T-cell (primary cell): ENCODE measurements at regions not wholly inside any gene's neighbourhood (a gene's known extent, or its start where the extent isn't known, plus 50 kb on each side); places are given as distances from the start of the nearest gene placed in this dataset.

Source experiments
- ATAC-seq, 4 experiments: fragments of 200-7000 bp in 3 of 4; fragments of 150-1000 bp in 1 of 4; cut with Tn5 transposase; replicated peaks in 1 of 4; 1 replicate in 3 of 4; 2 replicates in 1 of 4; pipeline ENCODE4 v1.10.0; 2021; ENCODE audit warnings: moderate library complexity in 3 of 4, mild to moderate bottlenecking in 2 of 4, moderate number of reproducible peaks in 1 of 4
- CTCF ChIA-PET, 2 donors: fragments of 300-600 bp; sonication (Branson Sonifier 250); formaldehyde crosslinking; loops; one replicate each; lab custom pipeline; 2022; ENCODE audit warnings: antibody characterized with exemption in 2 of 2; lab: Charles Lee
- POLR2A ChIA-PET, 2 donors: fragments of 300-600 bp; sonication (Branson Sonifier 250); formaldehyde crosslinking; loops; one replicate each; lab custom pipeline; 2022; ENCODE audit warnings: antibody characterized with exemption in 2 of 2; lab: Charles Lee
- DNase-seq, 35 experiments: peaks; one replicate each; pipeline versions ENCODE4 v3.0.0 to v3.0.0-alpha.2; 2013 to 2023
- H3K27ac ChIP-seq: one replicate; pipeline ENCODE4 v1.5.1; 2013; ENCODE audit warnings: low read length
- H3K27me3 ChIP-seq, 2 experiments: replicated peaks in 1 of 2; 1 replicate in 1 of 2; 2 replicates in 1 of 2; pipeline versions ENCODE4 v1.6.1 to v1.7.0; 2013; ENCODE audit warnings: low read length in 1 of 2, mixed read lengths in 1 of 2; ENCODE audit not compliant: control insufficient read depth in 2 of 2, insufficient read depth in 2 of 2; ENCODE audit errors: extremely low read depth in 1 of 2
- H3K36me3 ChIP-seq, 2 donors: 1 replicate in 1 of 2; 2 replicates in 1 of 2; pipeline versions ENCODE4 v1.6.1 to v1.7.0; 2013; ENCODE audit warnings: low read length in 1 of 2; ENCODE audit not compliant: control insufficient read depth in 2 of 2, insufficient read depth in 1 of 2; ENCODE audit errors: extremely low read depth in 1 of 2
- H3K4me1 ChIP-seq, 2 experiments: 1 replicate in 1 of 2; 2 replicates in 1 of 2; pipeline versions ENCODE4 v1.6.1 to v1.7.0; 2013; ENCODE audit warnings: low read length in 2 of 2, mixed read lengths in 1 of 2; ENCODE audit not compliant: insufficient read depth in 2 of 2, control insufficient read depth in 1 of 2; ENCODE audit errors: extremely low read depth in 1 of 2
- H3K4me3 ChIP-seq, 2 donors: 1 replicate in 1 of 2; 2 replicates in 1 of 2; pipeline versions ENCODE4 v1.5.1 to v1.7.0; 2013; ENCODE audit warnings: mild to moderate bottlenecking in 2 of 2, low read length in 1 of 2, moderate library complexity in 1 of 2; ENCODE audit not compliant: control insufficient read depth in 1 of 2; ENCODE audit errors: extremely low read depth in 1 of 2
- H3K9me3 ChIP-seq: 2 replicates; pipeline ENCODE4 v1.7.0; 2013
- H3K27ac Mint-ChIP-seq, 2 donors: one replicate each; pipeline ENCODE4 v1.8.0; 2020 to 2021; ENCODE audit warnings: mild to moderate bottlenecking in 2 of 2, mixed read lengths in 2 of 2
- H3K27me3 Mint-ChIP-seq, 2 donors: one replicate each; pipeline ENCODE4 v1.8.0; 2021 to 2022; ENCODE audit warnings: mixed read lengths in 2 of 2
- H3K36me3 Mint-ChIP-seq: one replicate; pipeline ENCODE4 v1.8.0; 2021; ENCODE audit warnings: mixed read lengths
- H3K4me1 Mint-ChIP-seq, 3 donors: one replicate each; pipeline ENCODE4 v1.8.0; 2020 to 2022; ENCODE audit warnings: mixed read lengths in 3 of 3, mild to moderate bottlenecking in 1 of 3
- H3K4me3 Mint-ChIP-seq, 3 donors: one replicate each; pipeline ENCODE4 v1.8.0; 2020 to 2022; ENCODE audit warnings: mild to moderate bottlenecking in 3 of 3, mixed read lengths in 3 of 3, moderate library complexity in 3 of 3
- H3K9me3 Mint-ChIP-seq, 3 donors: one replicate each; pipeline ENCODE4 v1.8.0; 2020 to 2022; ENCODE audit warnings: mixed read lengths in 3 of 3
- WGBS: methylation state at CpG from one replicate; pipeline ENCODE4 v1.1.5; 2013; ENCODE audit warnings: missing lambda C conversion rate; ENCODE audit not compliant: insufficient coverage; 5-methylcytosine and 5-hydroxymethylcytosine counted together

DNA sequence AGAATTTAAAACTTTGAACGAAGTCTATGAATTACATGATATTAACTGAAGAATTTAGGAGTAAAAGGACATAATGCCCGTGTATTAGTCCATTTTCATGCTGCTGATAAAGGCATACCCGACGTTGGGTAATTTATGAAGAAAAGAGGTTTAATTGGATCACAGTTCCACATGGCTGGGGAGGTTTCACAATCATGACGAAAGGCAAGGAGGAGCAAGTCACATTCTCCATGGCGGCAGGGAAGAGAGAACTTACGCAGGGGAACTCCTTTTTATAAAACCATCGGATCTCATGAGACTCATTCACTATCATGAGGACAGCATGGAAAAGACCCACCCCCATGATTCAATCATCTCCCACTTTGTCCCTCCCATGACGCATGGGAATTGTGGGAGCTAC, 210.6 kb downstream of the CD83 start:
- no peak for ATAC-seq
- no peaks in the 10 kb centered on the region for H3K9me3 Mint-ChIP-seq
- no peaks in the 10 kb centered on the region for H3K36me3 ChIP-seq
- DNase-seq = no peak
- WGBS = 95% methylated on average over 5 of the region's 9 CpGs
- ChIA-PET CTCF (interaction anchor here in 1 of 2 donors (0.5 kb wide), 1 partner anchor 878 kb away, joined by 4 read pairs; no protein-coding TSS in a partner anchor), POLR2A (no interaction called here)
- no peaks in the 10 kb centered on the region for H3K27me3 Mint-ChIP-seq
- H3K4me1 ChIP-seq = no peaks in the 10 kb centered on the region
- H3K36me3 Mint-ChIP-seq = no peaks in the 10 kb centered on the region
- H3K4me1 Mint-ChIP-seq = peaks cover 2 to 5% (median 4%) of the 10 kb centered on the region in 3 donors
- H3K27ac ChIP-seq = no peak overlapping the region
- H3K27me3 ChIP-seq = peaks cover 0 to 7% of the 10 kb centered on the region in 2 experiments
- no peak overlapping the region for H3K27ac Mint-ChIP-seq
- no peaks in the 10 kb centered on the region for H3K9me3 ChIP-seq
- H3K4me3 Mint-ChIP-seq = no peak overlapping the region
- H3K4me3 ChIP-seq = no peak overlapping the region

GRCh38 chr6:14333556-14334305, 216.2 kb downstream of the CD83 start:
- Histone ChIP-seq H3K9me3 (no peaks in the 10 kb centered on the region), H3K36me3 (no peaks in the 10 kb centered on the region), H3K4me1 (peaks cover 0 to 3% of the 10 kb centered on the region in 2 experiments), H3K4me3 (no peak overlapping the region), H3K27me3 (peaks cover 0 to 3% of the 10 kb centered on the region in 2 experiments), H3K27ac (no peak overlapping the region)
- POLR2A ChIA-PET = no interaction called here
- peaks cover 0 to 6% (median 4%) of the 10 kb centered on the region in 3 donors for H3K9me3 Mint-ChIP-seq
- no peaks in the 10 kb centered on the region for H3K36me3 Mint-ChIP-seq
- H3K27me3 Mint-ChIP-seq = no peaks in the 10 kb centered on the region
- no peak overlapping the region for H3K27ac Mint-ChIP-seq
- DNase-seq = no peak
- H3K4me3 Mint-ChIP-seq = no peak overlapping the region
- H3K4me1 Mint-ChIP-seq = peaks cover 0 to 2% (median 0%) of the 10 kb centered on the region in 3 donors
- no CpG with 5 or more reads among the region's 5 CpGs for WGBS
- CTCF ChIA-PET = no interaction called here
- ATAC-seq = no peak

DNA sequence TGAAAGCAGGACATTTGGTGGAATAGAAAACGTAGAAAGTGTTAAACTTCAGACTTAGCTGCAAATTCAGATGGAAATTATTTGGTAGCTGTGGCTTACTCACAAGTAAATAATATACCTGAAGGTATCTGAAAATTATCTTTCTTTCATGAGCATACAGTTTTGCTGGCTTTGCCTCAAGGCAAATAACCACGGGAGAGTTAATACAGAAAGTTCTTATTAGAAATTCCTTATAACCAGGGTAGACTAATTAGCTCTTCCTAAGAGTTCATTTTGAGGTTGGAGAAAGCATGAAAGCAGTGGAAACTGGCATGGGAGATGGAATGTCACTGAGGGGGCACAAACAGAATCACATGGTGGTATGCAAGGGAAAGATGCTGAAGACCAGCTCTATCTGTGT, 217.5 kb downstream of the CD83 start:
- Histone ChIP-seq H3K4me1 (peaks cover 0 to 4% of the 10 kb centered on the region in 2 experiments), H3K9me3 (no peaks in the 10 kb centered on the region), H3K27me3 (no peaks in the 10 kb centered on the region), H3K27ac (no peak overlapping the region), H3K36me3 (no peaks in the 10 kb centered on the region), H3K4me3 (no peak overlapping the region)
- peaks cover 0 to 2% (median 0%) of the 10 kb centered on the region in 3 donors for H3K4me1 Mint-ChIP-seq
- DNase-seq (no peak), ATAC-seq (no peak)
- WGBS = no CpG with 5 or more reads among the region's 2 CpGs
- no peak overlapping the region for H3K27ac Mint-ChIP-seq
- H3K36me3 Mint-ChIP-seq = no peaks in the 10 kb centered on the region
- peaks cover 0 to 6% (median 4%) of the 10 kb centered on the region in 3 donors for H3K9me3 Mint-ChIP-seq
- no peaks in the 10 kb centered on the region for H3K27me3 Mint-ChIP-seq
- no peak overlapping the region for H3K4me3 Mint-ChIP-seq
- CTCF ChIA-PET = interaction anchor here in 1 of 2 donors (0.9 kb wide), 1 partner anchor 15 kb away, joined by 3 read pairs; no protein-coding TSS in a partner anchor
- POLR2A ChIA-PET = interaction anchor here in 1 of 2 donors (0.6 kb wide), 1 partner anchor 163 kb away, joined by 4 read pairs; no protein-coding TSS in a partner anchor

GRCh38 chr6:14337152-14337551, 219.6 kb downstream of the CD83 start:
- Mint-ChIP-seq H3K4me1 (no peaks in the 10 kb centered on the region), H3K4me3 (no peak overlapping the region), H3K27ac (no peak overlapping the region), H3K9me3 (peaks cover 0 to 6% (median 4%) of the 10 kb centered on the region in 3 donors), H3K27me3 (no peaks in the 10 kb centered on the region), H3K36me3 (no peaks in the 10 kb centered on the region)
- WGBS = 74% methylated on average over 3 of the region's 3 CpGs
- H3K4me1 ChIP-seq = peaks cover 0 to 4% of the 10 kb centered on the region in 2 experiments
- POLR2A ChIA-PET = interaction anchor here in 1 of 2 donors (0.7 kb wide), 1 partner anchor 71 kb away, joined by 6 read pairs; no protein-coding TSS in a partner anchor
- H3K27me3 ChIP-seq = no peaks in the 10 kb centered on the region
- H3K9me3 ChIP-seq = no peaks in the 10 kb centered on the region
- no peak for DNase-seq
- H3K36me3 ChIP-seq = no peaks in the 10 kb centered on the region
- no peak overlapping the region for H3K4me3 ChIP-seq
- CTCF ChIA-PET = interaction anchor here in 1 of 2 donors (0.6 to 0.7 kb wide), 2 partner anchors 996 to 1060 kb away, joined by 3 read pairs; no protein-coding TSS in a partner anchor
- no peak for ATAC-seq
- H3K27ac ChIP-seq = no peak overlapping the region

- H3K9me3 Mint-ChIP-seq = peaks cover 0 to 6% (median 4%) of the 10 kb centered on the region in 3 donors
- Histone ChIP-seq H3K4me3 (no peak overlapping the region), H3K36me3 (no peaks in the 10 kb centered on the region), H3K9me3 (no peaks in the 10 kb centered on the region), H3K4me1 (peaks cover 0 to 4% of the 10 kb centered on the region in 2 experiments), H3K27ac (no peak overlapping the region), H3K27me3 (no peaks in the 10 kb centered on the region)
- CTCF ChIA-PET = no interaction called here
- H3K27ac Mint-ChIP-seq = no peak overlapping the region
- no peaks in the 10 kb centered on the region for H3K4me1 Mint-ChIP-seq
- DNase-seq (no peak), ATAC-seq (no peak)
- no peaks in the 10 kb centered on the region for H3K36me3 Mint-ChIP-seq
- WGBS = no CpG with 5 or more reads among the region's 1 CpG
- no peak overlapping the region for H3K4me3 Mint-ChIP-seq
- POLR2A ChIA-PET = no interaction called here
- no peaks in the 10 kb centered on the region for H3K27me3 Mint-ChIP-seq
Measured at GRCh38 chr6:14339172-14339571, 221.6 kb downstream of the CD83 start.

DNA sequence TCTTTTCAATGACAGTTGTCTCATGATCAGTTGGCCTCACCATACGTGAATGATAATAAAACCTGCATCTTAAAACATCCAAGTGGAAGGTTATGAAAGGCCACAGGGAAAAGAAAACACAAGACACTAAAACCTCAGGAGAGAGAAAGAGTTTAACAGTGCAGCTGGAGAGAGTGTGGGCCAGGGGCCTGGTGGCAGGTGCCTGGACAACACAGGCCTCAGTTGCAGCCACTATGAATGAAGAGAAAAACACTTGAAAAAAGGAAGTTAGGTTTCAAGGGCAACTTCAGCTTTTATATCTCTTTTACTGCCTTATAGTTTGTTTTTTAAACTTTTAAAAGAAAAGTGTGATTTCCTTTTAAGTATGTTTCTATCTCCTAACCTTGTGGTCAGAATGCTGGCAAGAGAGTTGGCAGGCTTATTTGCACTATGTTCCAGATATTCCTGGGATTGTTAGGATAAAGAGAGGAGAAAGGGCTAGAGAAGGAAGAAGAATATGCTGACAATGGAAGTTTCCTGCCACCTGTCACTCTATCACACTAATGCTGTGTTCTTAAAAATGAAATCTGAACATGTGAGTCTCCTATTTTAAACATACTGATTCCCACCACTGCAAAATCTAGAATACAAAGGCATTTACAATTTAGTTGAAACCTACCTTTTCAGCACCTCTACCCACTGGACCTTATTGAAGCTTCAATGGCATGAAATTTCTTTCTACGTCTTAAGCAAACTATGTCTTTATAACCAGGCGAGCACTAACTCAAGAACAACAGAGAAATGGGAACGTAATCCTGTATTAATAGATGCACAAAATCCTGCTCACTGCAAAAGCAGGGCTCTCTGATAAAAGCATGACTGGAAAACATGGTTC, 222.4 kb downstream of the CD83 start:
- H3K36me3 ChIP-seq = no peaks in the 10 kb centered on the region
- ChIA-PET POLR2A (no interaction called here), CTCF (no interaction called here)
- ATAC-seq = no peak
- H3K9me3 ChIP-seq = no peaks in the 10 kb centered on the region
- Mint-ChIP-seq H3K9me3 (peaks cover 0 to 6% (median 4%) of the 10 kb centered on the region in 3 donors), H3K36me3 (no peaks in the 10 kb centered on the region), H3K4me3 (no peak overlapping the region), H3K27ac (no peak overlapping the region), H3K27me3 (no peaks in the 10 kb centered on the region), H3K4me1 (no peaks in the 10 kb centered on the region)
- H3K4me1 ChIP-seq = peaks cover 0 to 4% of the 10 kb centered on the region in 2 experiments
- H3K27me3 ChIP-seq = no peaks in the 10 kb centered on the region
- WGBS = 89% methylated on average over 3 of the region's 4 CpGs
- no peak overlapping the region for H3K4me3 ChIP-seq
- DNase-seq = no peak
- no peak overlapping the region for H3K27ac ChIP-seq
